PC-3 (cell line): ENCODE measurements at regions not wholly inside any gene's neighbourhood (a gene's known extent, or its start where the extent isn't known, plus 50 kb on each side); places are given as distances from the start of the nearest gene placed in this dataset.

Source experiments
- CTCF ChIP-seq: fragments of 300-600 bp; sonication (generic); conservative IDR thresholded peaks from 2 replicates; pipeline ENCODE4 v1.5.1; 2017; ENCODE audit warnings: antibody characterized with exemption, low read depth, mild to moderate bottlenecking, low read length
- EZH2 ChIP-seq: fragments of 300-600 bp; sonication (generic); IDR thresholded peaks from one replicate; pipeline ENCODE4 v1.6.1; 2017; ENCODE audit warnings: antibody characterized with exemption, mild to moderate bottlenecking, low read length; ENCODE audit not compliant: unreplicated experiment

- TF ChIP-seq CTCF (no peak), EZH2 (no peak)
These were observed 923.2 kb downstream of the SH3BGRL start for GRCh38 chrX:82125103-82125502.
